Endothelial cell of umbilical vein (primary cell): ENCODE measurements at regions not wholly inside any gene's neighbourhood (a gene's known extent, or its start where the extent isn't known, plus 50 kb on each side); places are given as distances from the start of the nearest gene placed in this dataset.

ENCODE experiments used
- BruUV-seq: library from RNA; stranded (reverse); fragments of 400-500 nt; replicated peaks from 2 replicates; lab custom pipeline; 2021; lab: Mats Ljungman, UMichigan
- CTCF ChIA-PET: fragments of 300-600, 350-600 bp; sonication (Branson Sonifier 250); formaldehyde crosslinking; loops from one replicate; lab custom pipeline; 2021; ENCODE audit warnings: antibody characterized with exemption, inconsistent platforms; lab: Charles Lee
- POLR2A ChIA-PET: fragments of 300-600, 350-600 bp; sonication (Branson Sonifier 250); formaldehyde crosslinking; loops from one replicate; lab custom pipeline; 2021; ENCODE audit warnings: antibody characterized with exemption, inconsistent platforms; lab: Charles Lee
- DNase-seq: peaks from one replicate; pipeline ENCODE4 v3.0.0-alpha.2; 2011; ENCODE audit warnings: low read depth, low spot score
- FAIRE-seq: peaks from 2 replicates; lab custom pipeline; 2011; peaks lifted over from hg19 to GRCh38; lab: Jason Lieb, UNC
- H2AFZ ChIP-seq: 2 replicates; pipeline ENCODE4 v1.6.0; 2012; ENCODE audit warnings: low read depth, low read length, control low read depth, inconsistent platforms
- H3K27ac ChIP-seq: 2 replicates; pipeline ENCODE4 v1.5.1; 2011; ENCODE audit warnings: low read depth, mild to moderate bottlenecking, control low read depth, low read length, moderate library complexity; ENCODE audit not compliant: insufficient read depth
- H3K27me3 ChIP-seq, 2 experiments: 2 replicates each; pipeline versions ENCODE4 v1.6.0 to v1.6.1; 2011; ENCODE audit warnings: low read length in 2 of 2, mixed read lengths in 1 of 2; ENCODE audit not compliant: control insufficient read depth in 2 of 2, insufficient read depth in 2 of 2
- H3K36me3 ChIP-seq, 2 experiments: 2 replicates in 1 of 2; 3 replicates in 1 of 2; pipeline ENCODE4 v1.5.1; 2011; ENCODE audit warnings: low read length in 2 of 2, mild to moderate bottlenecking in 1 of 2, moderate library complexity in 1 of 2; ENCODE audit not compliant: control insufficient read depth in 2 of 2, insufficient read depth in 2 of 2; ENCODE audit errors: extremely low read depth in 1 of 2
- H3K4me1 ChIP-seq: 3 replicates; pipeline ENCODE4 v1.5.1; 2011; ENCODE audit warnings: mild to moderate bottlenecking, low read length; ENCODE audit not compliant: control insufficient read depth, insufficient read depth; ENCODE audit errors: extremely low read depth
- H3K4me2 ChIP-seq: 2 replicates; pipeline ENCODE4 v1.6.1; 2011; ENCODE audit warnings: low read length, control low read depth, mixed read lengths; ENCODE audit not compliant: insufficient read depth
- H3K4me3 ChIP-seq, 3 experiments: fragments of 200-600 bp in 1 of 3; sonication (generic), shearing (Covaris generic) in 1 of 3; replicated peaks in 1 of 3; 2 replicates each; pipeline ENCODE4 v1.5.1; 2011 to 2016; ENCODE audit warnings: control low read depth in 3 of 3, low read length in 3 of 3, mild to moderate bottlenecking in 2 of 3, inconsistent platforms in 1 of 3, low read depth in 1 of 3, moderate library complexity in 1 of 3; ENCODE audit not compliant: insufficient read depth in 1 of 3
- H3K79me2 ChIP-seq: 2 replicates; pipeline ENCODE4 v1.6.0; 2012; ENCODE audit warnings: low read length, inconsistent platforms; ENCODE audit not compliant: control insufficient read depth, insufficient read depth
- H3K9ac ChIP-seq: replicated peaks from 2 replicates; pipeline ENCODE3; 2011; ENCODE audit warnings: low read length, control low read depth; ENCODE audit not compliant: insufficient read depth; ENCODE audit errors: extremely low read depth
- H3K9me1 ChIP-seq: replicated peaks from 3 replicates; pipeline ENCODE4 v1.6.0; 2011; ENCODE audit warnings: mild to moderate bottlenecking, low read length; ENCODE audit not compliant: control insufficient read depth, insufficient read depth; ENCODE audit errors: extremely low read depth
- H3K9me3 ChIP-seq: replicated peaks from 2 replicates; pipeline ENCODE4 v1.5.1; 2012; ENCODE audit warnings: low read length, inconsistent platforms; ENCODE audit not compliant: control insufficient read depth, insufficient read depth
- H4K20me1 ChIP-seq: replicated peaks from 2 replicates; pipeline ENCODE3; 2011; ENCODE audit warnings: mild to moderate bottlenecking, low read length; ENCODE audit not compliant: control insufficient read depth, insufficient read depth; ENCODE audit errors: extremely low read depth
- EZH2 ChIP-seq: IDR thresholded peaks from 2 replicates; pipeline ENCODE4 v1.6.1; 2012; ENCODE audit warnings: borderline replicate concordance, low read depth, mild to moderate bottlenecking, moderate library complexity, low read length, inconsistent platforms; ENCODE audit not compliant: severe bottlenecking
- FOS ChIP-seq: IDR thresholded peaks from 2 replicates; pipeline ENCODE4 v1.6.1; 2011; ENCODE audit warnings: mild to moderate bottlenecking, low read length, moderate library complexity, borderline replicate concordance; ENCODE audit not compliant: insufficient read depth
- GATA2 ChIP-seq: IDR thresholded peaks from 2 replicates; pipeline ENCODE4 v1.7.0; 2011; ENCODE audit warnings: low read depth, mild to moderate bottlenecking, moderate library complexity, mixed read lengths, low read length; ENCODE audit not compliant: insufficient read length, insufficient read depth
- JUN ChIP-seq: IDR thresholded peaks from 2 replicates; pipeline ENCODE4 v1.6.1; 2011; ENCODE audit warnings: borderline replicate concordance, low read depth; ENCODE audit not compliant: insufficient read length, insufficient read depth
- MYC ChIP-seq: IDR thresholded peaks from one replicate; pipeline ENCODE4 v1.6.1; 2011; ENCODE audit warnings: mild to moderate bottlenecking, low read depth, low read length
- POLR2A ChIP-seq: IDR thresholded peaks from 2 replicates; pipeline ENCODE4 v1.6.1; 2012; ENCODE audit warnings: low read depth, mild to moderate bottlenecking, control low read depth, low read length
- POLR2AphosphoS5 ChIP-seq: IDR thresholded peaks from 2 replicates; pipeline ENCODE4 v1.6.1; 2012; ENCODE audit warnings: low read depth, mild to moderate bottlenecking, control low read depth, low read length, moderate library complexity; ENCODE audit not compliant: insufficient read depth
- dilution Hi-C: fragments of 300-500 bp; cut with MboI; formaldehyde crosslinking; loops from one replicate; pipeline ENCODE4 v1.15.0; 2019; ENCODE audit warnings: low sequenced_read_pairs; ENCODE audit not compliant: extremely low pct_ligation_motif_present
- intact Hi-C: fragments of 100-400 bp; cut with micrococcal nuclease; formaldehyde crosslinking; loops from one replicate; pipeline ENCODE4 v1.10.0; 2022
- TF ChIP-seq, protein P1 (sequence below), 2 donors: IDR thresholded peaks; 1 replicate in 1 of 2; 2 replicates in 1 of 2; pipeline ENCODE4 v1.5.1; 2011; ENCODE audit warnings: low read length in 2 of 2, mild to moderate bottlenecking in 2 of 2, moderate library complexity in 2 of 2, control low read depth in 1 of 2, inconsistent platforms in 1 of 2, low read depth in 1 of 2; ENCODE audit not compliant: insufficient read depth in 1 of 2; ENCODE audit errors: extremely low read depth in 1 of 2
- TF ChIP-seq, protein P2 (sequence below): IDR thresholded peaks from 2 replicates; pipeline ENCODE4 v1.6.1; 2011; ENCODE audit not compliant: insufficient read depth, insufficient read length

DNA sequence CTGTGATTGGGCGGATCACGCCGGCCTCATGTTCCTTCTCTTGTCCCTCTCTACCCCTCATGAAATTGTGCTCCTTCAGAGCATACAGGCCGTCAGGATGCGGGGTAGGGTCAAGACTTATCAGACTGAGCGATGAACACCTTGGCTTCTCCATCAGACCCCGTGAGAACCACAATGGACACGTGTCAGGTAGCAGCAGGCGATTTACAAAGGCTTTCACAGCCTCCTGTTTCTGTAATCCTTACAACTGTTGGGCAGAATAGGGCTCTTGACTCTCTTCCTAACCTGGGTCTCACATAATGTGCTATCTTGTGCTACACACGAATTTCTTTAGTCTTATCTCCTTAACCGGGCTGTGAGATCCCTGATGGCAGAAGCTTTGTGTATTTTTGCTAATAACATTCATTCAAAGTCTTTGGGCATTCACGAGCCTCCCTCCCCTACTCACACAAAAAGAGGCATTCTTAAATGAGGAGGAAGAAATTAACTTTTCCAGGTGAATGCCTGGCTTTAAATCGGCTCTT lies 122.9 kb upstream of the SLC22A23 start:
- Histone ChIP-seq H3K36me3 (no peaks in the 10 kb centered on the region), H4K20me1 (no peaks in the 10 kb centered on the region), H3K9ac (no peak overlapping the region), H2AFZ (no peak overlapping the region), H3K4me2 (no peak overlapping the region), H3K9me1 (no peaks in the 10 kb centered on the region), H3K27ac (no peak overlapping the region), H3K4me3 (no peak overlapping the region), H3K4me1 (peaks cover 4% of the 10 kb centered on the region), H3K9me3 (no peaks in the 10 kb centered on the region), H3K79me2 (no peaks in the 10 kb centered on the region), H3K27me3 (peaks cover 0 to 2% of the 10 kb centered on the region in 2 experiments)
- dilution Hi-C loops (no loop called here), intact Hi-C loops (no loop called here)
- DNase-seq (no peak), FAIRE-seq (no peak)
- ChIA-PET CTCF (no interaction called here), POLR2A (no interaction called here)
- BruUV-seq, result no TSS peak
- TF ChIP-seq JUN (no peak), POLR2AphosphoS5 (no peak), GATA2 (no peak), MYC (no peak), EZH2 (no peak)

DNA sequence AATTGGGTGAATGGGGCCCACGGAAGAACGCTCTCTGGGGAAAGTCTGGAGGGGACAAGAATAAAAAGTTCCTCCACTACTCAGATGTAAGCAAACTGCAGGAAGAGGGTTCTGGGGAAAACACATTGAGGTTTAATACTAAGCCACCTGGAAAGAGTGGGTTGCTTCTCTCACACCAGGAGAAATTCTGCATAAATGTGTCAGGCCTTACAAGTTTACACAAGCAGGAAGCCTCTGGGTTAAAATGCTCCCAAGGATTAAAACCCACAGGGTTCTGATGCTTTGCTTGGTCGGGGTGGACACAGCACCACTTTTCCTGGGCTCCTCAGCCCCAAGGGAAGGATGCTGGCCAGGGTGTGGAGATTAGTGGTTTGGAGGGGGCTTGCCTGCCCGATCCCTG lies 122.1 kb upstream of the SLC22A23 start:
- CTCF ChIA-PET, result no interaction called here
- Histone ChIP-seq H3K9me3 (no peaks in the 10 kb centered on the region), H3K36me3 (no peaks in the 10 kb centered on the region), H3K9me1 (no peaks in the 10 kb centered on the region), H3K27me3 (peaks cover 0 to 4% of the 10 kb centered on the region in 2 experiments), H3K4me2 (no peak overlapping the region), H2AFZ (no peak overlapping the region), H3K4me3 (no peak overlapping the region), H3K79me2 (no peaks in the 10 kb centered on the region), H3K9ac (no peak overlapping the region), H3K27ac (no peak overlapping the region), H3K4me1 (no peaks in the 10 kb centered on the region), H4K20me1 (no peaks in the 10 kb centered on the region)
- dilution Hi-C loops, result no loop called here
- no peak for TF ChIP-seq POLR2A
- TF ChIP-seq MYC, result no peak
- TF ChIP-seq, protein P1, sequence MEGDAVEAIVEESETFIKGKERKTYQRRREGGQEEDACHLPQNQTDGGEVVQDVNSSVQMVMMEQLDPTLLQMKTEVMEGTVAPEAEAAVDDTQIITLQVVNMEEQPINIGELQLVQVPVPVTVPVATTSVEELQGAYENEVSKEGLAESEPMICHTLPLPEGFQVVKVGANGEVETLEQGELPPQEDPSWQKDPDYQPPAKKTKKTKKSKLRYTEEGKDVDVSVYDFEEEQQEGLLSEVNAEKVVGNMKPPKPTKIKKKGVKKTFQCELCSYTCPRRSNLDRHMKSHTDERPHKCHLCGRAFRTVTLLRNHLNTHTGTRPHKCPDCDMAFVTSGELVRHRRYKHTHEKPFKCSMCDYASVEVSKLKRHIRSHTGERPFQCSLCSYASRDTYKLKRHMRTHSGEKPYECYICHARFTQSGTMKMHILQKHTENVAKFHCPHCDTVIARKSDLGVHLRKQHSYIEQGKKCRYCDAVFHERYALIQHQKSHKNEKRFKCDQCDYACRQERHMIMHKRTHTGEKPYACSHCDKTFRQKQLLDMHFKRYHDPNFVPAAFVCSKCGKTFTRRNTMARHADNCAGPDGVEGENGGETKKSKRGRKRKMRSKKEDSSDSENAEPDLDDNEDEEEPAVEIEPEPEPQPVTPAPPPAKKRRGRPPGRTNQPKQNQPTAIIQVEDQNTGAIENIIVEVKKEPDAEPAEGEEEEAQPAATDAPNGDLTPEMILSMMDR (IDR thresholded peaks at IDR 0.05; ENCODE audit: extremely low read depth in 1 of 2, insufficient read depth in 1 of 2, low read depth in 1 of 2, low read length in 2 of 2), result no peak
- no peak for TF ChIP-seq JUN
- TF ChIP-seq POLR2AphosphoS5, result no peak
- no peak for TF ChIP-seq EZH2
- no peak for TF ChIP-seq GATA2
- no peak for TF ChIP-seq FOS
- TF ChIP-seq, protein P2, sequence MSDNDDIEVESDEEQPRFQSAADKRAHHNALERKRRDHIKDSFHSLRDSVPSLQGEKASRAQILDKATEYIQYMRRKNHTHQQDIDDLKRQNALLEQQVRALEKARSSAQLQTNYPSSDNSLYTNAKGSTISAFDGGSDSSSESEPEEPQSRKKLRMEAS, result no peak
- BruUV-seq, result no TSS peak
- POLR2A ChIA-PET, result no interaction called here
- FAIRE-seq (no peak), DNase-seq (no peak)
- intact Hi-C loops, result no loop called here
